Ishikawa (cell line): ENCODE measurements at regions not wholly inside any gene's neighbourhood (a gene's known extent, or its start where the extent isn't known, plus 50 kb on each side); places are given as distances from the start of the nearest gene placed in this dataset.

Experiments used
- CEBPB ChIP-seq: IDR thresholded peaks from 2 replicates; pipeline ENCODE4 v1.6.1; 2012
- CREB1 ChIP-seq: IDR thresholded peaks from 2 replicates; pipeline ENCODE4 v1.6.1; 2012; ENCODE audit warnings: low read depth
- EGR1 ChIP-seq: IDR thresholded peaks from 2 replicates; pipeline ENCODE4 v1.6.1; 2012
- EP300 ChIP-seq: IDR thresholded peaks from 2 replicates; pipeline ENCODE4 v1.6.1; 2012; ENCODE audit warnings: borderline replicate concordance
- FOXM1 ChIP-seq: IDR thresholded peaks from 2 replicates; pipeline ENCODE4 v1.6.1; 2012; ENCODE audit warnings: low read depth, borderline replicate concordance
- MAX ChIP-seq: IDR thresholded peaks from 2 replicates; pipeline ENCODE4 v1.6.1; 2012
- NFIC ChIP-seq: IDR thresholded peaks from 2 replicates; pipeline ENCODE4 v1.6.1; 2012
- RAD21 ChIP-seq: IDR thresholded peaks from 2 replicates; pipeline ENCODE4 v1.6.1; 2012; ENCODE audit warnings: low read depth
- REST ChIP-seq: IDR thresholded peaks from 2 replicates; pipeline ENCODE4 v1.6.1; 2012; ENCODE audit warnings: low read depth, mild to moderate bottlenecking
- TAF1 ChIP-seq: IDR thresholded peaks from 2 replicates; pipeline ENCODE4 v1.6.1; 2012; ENCODE audit warnings: low read depth, mild to moderate bottlenecking
- TCF12 ChIP-seq: IDR thresholded peaks from 2 replicates; pipeline ENCODE4 v1.6.1; 2012; ENCODE audit warnings: low read depth
- TEAD4 ChIP-seq: IDR thresholded peaks from 2 replicates; pipeline ENCODE4 v1.6.1; 2012
- USF1 ChIP-seq: IDR thresholded peaks from 2 replicates; pipeline ENCODE4 v1.6.1; 2012
- YY1 ChIP-seq: IDR thresholded peaks from 2 replicates; pipeline ENCODE4 v1.6.1; 2012; ENCODE audit warnings: low read depth
- ZBTB7A ChIP-seq: IDR thresholded peaks from 2 replicates; pipeline ENCODE4 v1.6.1; 2012; ENCODE audit warnings: low read depth

GRCh38 chr2:133682906-133683305 lies 114.6 kb upstream of the NCKAP5 start:
- TF ChIP-seq YY1 (no peak), EP300 (no peak), USF1 (no peak), FOXM1 (no peak), TEAD4 (no peak), ZBTB7A (no peak)

GRCh38 chr2:133685636-133686215 lies 117.5 kb upstream of the NCKAP5 start:
- TF ChIP-seq ZBTB7A, result no peak
- no peak for TF ChIP-seq TCF12
- TF ChIP-seq RAD21, result no peak
- no peak for TF ChIP-seq CEBPB
- no peak for TF ChIP-seq YY1

- no peak for TF ChIP-seq FOXM1
- no peak for TF ChIP-seq TEAD4
- no peak for TF ChIP-seq YY1
- TF ChIP-seq TAF1, result no peak
- no peak for TF ChIP-seq MAX
- TF ChIP-seq CREB1, result no peak
- TF ChIP-seq CEBPB, result no peak
- TF ChIP-seq TCF12, result no peak
- no peak for TF ChIP-seq RAD21
- no peak for TF ChIP-seq USF1
- no peak for TF ChIP-seq ZBTB7A
- TF ChIP-seq REST, result no peak
- no peak for TF ChIP-seq NFIC
- TF ChIP-seq EP300, result no peak
- TF ChIP-seq EGR1, result no peak
Measured at GRCh38 chr2:133690780-133691179, 122.5 kb upstream of the NCKAP5 start.

- TF ChIP-seq FOXM1, result no peak
- no peak for TF ChIP-seq YY1
- TF ChIP-seq CREB1, result no peak
- TF ChIP-seq NFIC, result no peak
- no peak for TF ChIP-seq ZBTB7A
- TF ChIP-seq REST, result no peak
- no peak for TF ChIP-seq EP300
- TF ChIP-seq USF1, result no peak
- TF ChIP-seq TCF12, result no peak
- no peak for TF ChIP-seq TEAD4
- TF ChIP-seq EGR1, result no peak
- no peak for TF ChIP-seq RAD21
- TF ChIP-seq CEBPB, result no peak
- TF ChIP-seq TAF1, result no peak
- no peak for TF ChIP-seq MAX
Measured at GRCh38 chr2:133691336-133691735, 123.1 kb upstream of the NCKAP5 start.

- TF ChIP-seq CEBPB, result no peak
- no peak for TF ChIP-seq NFIC
- TF ChIP-seq REST, result no peak
- TF ChIP-seq TEAD4, result no peak
- no peak for TF ChIP-seq EGR1
- no peak for TF ChIP-seq TCF12
- no peak for TF ChIP-seq TAF1
- TF ChIP-seq MAX, result no peak
- TF ChIP-seq ZBTB7A, result no peak
- TF ChIP-seq EP300, result no peak
- no peak for TF ChIP-seq CREB1
- no peak for TF ChIP-seq YY1
- no peak for TF ChIP-seq FOXM1
- no peak for TF ChIP-seq USF1
Measured at GRCh38 chr2:133705287-133705686, 137.0 kb upstream of the NCKAP5 start.
